ENCODE measurements at regions not wholly inside any gene's neighbourhood (a gene's known extent, or its start where the extent isn't known, plus 50 kb on each side); places are given as distances from the start of the nearest gene placed in this dataset.

- DNase-seq (ENCODE audit: low read depth in 2 of 2) = no peak
Measured at GRCh38 chr6:169339731-169340309, 86.2 kb upstream of the THBS2 start.

- no peak for DNase-seq (ENCODE audit: low read depth in 2 of 2)
Measured at GRCh38 chr6:169339025-169339424, 85.4 kb upstream of the THBS2 start.

GRCh38 chr6:169337886-169338445 lies 84.3 kb upstream of the THBS2 start:
- DNase-seq (ENCODE audit: low read depth in 2 of 2) = no peak

GRCh38 chr6:169335301-169335700 lies 81.7 kb upstream of the THBS2 start:
- DNase-seq (ENCODE audit: low read depth in 2 of 2) = no peak

GRCh38 chr6:169332250-169332649 lies 78.6 kb upstream of the THBS2 start:
- DNase-seq (ENCODE audit: low read depth in 2 of 2) = no peak

GRCh38 chr6:169328112-169328801 lies 74.6 kb upstream of the THBS2 start:
- peak in 1 of 2 experiments; percentile 33 for DNase-seq (ENCODE audit: low read depth in 2 of 2)

- DNase-seq (ENCODE audit: low read depth in 2 of 2) = no peak
Measured at GRCh38 chr6:169326067-169326799, 72.6 kb upstream of the THBS2 start.

GRCh38 chr6:169324656-169325459 lies 71.2 kb upstream of the THBS2 start:
- DNase-seq (ENCODE audit: low read depth in 2 of 2) = no peak

- DNase-seq (ENCODE audit: low read depth in 2 of 2) = no peak
Measured at GRCh38 chr6:169324086-169324485, 70.4 kb upstream of the THBS2 start.

- DNase-seq (ENCODE audit: low read depth in 2 of 2) = no peak
Measured at GRCh38 chr6:169323221-169323620, 69.6 kb upstream of the THBS2 start.

GRCh38 chr6:169321546-169321945 lies 67.9 kb upstream of the THBS2 start:
- no peak for DNase-seq (ENCODE audit: low read depth in 2 of 2)

- DNase-seq (ENCODE audit: low read depth in 2 of 2) = no peak
Measured at GRCh38 chr6:169320013-169320412, 66.4 kb upstream of the THBS2 start.

- no peak for DNase-seq (ENCODE audit: low read depth in 2 of 2)
Measured at GRCh38 chr6:169317441-169318202, 64.0 kb upstream of the THBS2 start.

GRCh38 chr6:169316651-169317050 lies 63.0 kb upstream of the THBS2 start:
- no peak for DNase-seq (ENCODE audit: low read depth in 2 of 2)

- no peak for DNase-seq (ENCODE audit: low read depth in 2 of 2)
Measured at GRCh38 chr6:169315830-169316614, 62.4 kb upstream of the THBS2 start.

- no peak for DNase-seq (ENCODE audit: low read depth in 2 of 2)
Measured at GRCh38 chr6:169313347-169314010, 59.8 kb upstream of the THBS2 start.

- DNase-seq (ENCODE audit: low read depth in 2 of 2) = no peak
Measured at GRCh38 chr6:169312658-169313346, 59.2 kb upstream of the THBS2 start.

GRCh38 chr6:169310983-169311382 lies 57.3 kb upstream of the THBS2 start:
- no peak for DNase-seq (ENCODE audit: low read depth in 2 of 2)

Data from fibroblast of skin of left biceps (primary cell).